ENCODE measurements at regions not wholly inside any gene's neighbourhood (a gene's known extent, or its start where the extent isn't known, plus 50 kb on each side); places are given as distances from the start of the nearest gene placed in this dataset.

GRCh38 chr6:105469946-105470345 is 67.1 kb upstream of the PREP start:
- TF ChIP-seq CTCF (conservative IDR thresholded peaks at IDR 0.05; ENCODE audit: low read depth in 2 of 2) (no peak), EZH2 (IDR thresholded peaks at IDR 0.05; ENCODE audit: low read depth, unreplicated experiment) (no peak), CREB1 (CRISPR knock-in tag; IDR thresholded peaks at IDR 0.05; ENCODE audit: low read depth) (no peak), POLR2AphosphoS5 (IDR thresholded peaks at IDR 0.05; ENCODE audit: low read depth) (no peak), JUNB (IDR thresholded peaks at IDR 0.05; ENCODE audit: unreplicated experiment) (no peak), ZNF114 (CRISPR knock-in tag; IDR thresholded peaks at IDR 0.05) (no peak), EZH2phosphoT487 (IDR thresholded peaks at IDR 0.05; ENCODE audit: unreplicated experiment) (no peak), ZNF462 (CRISPR knock-in tag; IDR thresholded peaks at IDR 0.05) (no peak)
- TF ChIP-seq, protein P1, sequence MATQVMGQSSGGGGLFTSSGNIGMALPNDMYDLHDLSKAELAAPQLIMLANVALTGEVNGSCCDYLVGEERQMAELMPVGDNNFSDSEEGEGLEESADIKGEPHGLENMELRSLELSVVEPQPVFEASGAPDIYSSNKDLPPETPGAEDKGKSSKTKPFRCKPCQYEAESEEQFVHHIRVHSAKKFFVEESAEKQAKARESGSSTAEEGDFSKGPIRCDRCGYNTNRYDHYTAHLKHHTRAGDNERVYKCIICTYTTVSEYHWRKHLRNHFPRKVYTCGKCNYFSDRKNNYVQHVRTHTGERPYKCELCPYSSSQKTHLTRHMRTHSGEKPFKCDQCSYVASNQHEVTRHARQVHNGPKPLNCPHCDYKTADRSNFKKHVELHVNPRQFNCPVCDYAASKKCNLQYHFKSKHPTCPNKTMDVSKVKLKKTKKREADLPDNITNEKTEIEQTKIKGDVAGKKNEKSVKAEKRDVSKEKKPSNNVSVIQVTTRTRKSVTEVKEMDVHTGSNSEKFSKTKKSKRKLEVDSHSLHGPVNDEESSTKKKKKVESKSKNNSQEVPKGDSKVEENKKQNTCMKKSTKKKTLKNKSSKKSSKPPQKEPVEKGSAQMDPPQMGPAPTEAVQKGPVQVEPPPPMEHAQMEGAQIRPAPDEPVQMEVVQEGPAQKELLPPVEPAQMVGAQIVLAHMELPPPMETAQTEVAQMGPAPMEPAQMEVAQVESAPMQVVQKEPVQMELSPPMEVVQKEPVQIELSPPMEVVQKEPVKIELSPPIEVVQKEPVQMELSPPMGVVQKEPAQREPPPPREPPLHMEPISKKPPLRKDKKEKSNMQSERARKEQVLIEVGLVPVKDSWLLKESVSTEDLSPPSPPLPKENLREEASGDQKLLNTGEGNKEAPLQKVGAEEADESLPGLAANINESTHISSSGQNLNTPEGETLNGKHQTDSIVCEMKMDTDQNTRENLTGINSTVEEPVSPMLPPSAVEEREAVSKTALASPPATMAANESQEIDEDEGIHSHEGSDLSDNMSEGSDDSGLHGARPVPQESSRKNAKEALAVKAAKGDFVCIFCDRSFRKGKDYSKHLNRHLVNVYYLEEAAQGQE (IDR thresholded peaks at IDR 0.05; ENCODE audit: unreplicated experiment): no peak
- TF ChIP-seq, protein P2, sequence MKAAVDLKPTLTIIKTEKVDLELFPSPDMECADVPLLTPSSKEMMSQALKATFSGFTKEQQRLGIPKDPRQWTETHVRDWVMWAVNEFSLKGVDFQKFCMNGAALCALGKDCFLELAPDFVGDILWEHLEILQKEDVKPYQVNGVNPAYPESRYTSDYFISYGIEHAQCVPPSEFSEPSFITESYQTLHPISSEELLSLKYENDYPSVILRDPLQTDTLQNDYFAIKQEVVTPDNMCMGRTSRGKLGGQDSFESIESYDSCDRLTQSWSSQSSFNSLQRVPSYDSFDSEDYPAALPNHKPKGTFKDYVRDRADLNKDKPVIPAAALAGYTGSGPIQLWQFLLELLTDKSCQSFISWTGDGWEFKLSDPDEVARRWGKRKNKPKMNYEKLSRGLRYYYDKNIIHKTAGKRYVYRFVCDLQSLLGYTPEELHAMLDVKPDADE (IDR thresholded peaks at IDR 0.05): no peak
